Heart left ventricle (tissue), 13 donors: ENCODE measurements at regions not wholly inside any gene's neighbourhood (a gene's known extent, or its start where the extent isn't known, plus 50 kb on each side); places are given as distances from the start of the nearest gene placed in this dataset.

ENCODE experiments used
- POLR2A ChIP-seq, 2 donors: fragments of 450-650 bp; IDR thresholded peaks; one replicate each; pipeline ENCODE4 v1.6.1; 2017; ENCODE audit warnings: antibody characterized with exemption in 2 of 2, mild to moderate bottlenecking in 2 of 2, moderate library complexity in 2 of 2
- TF ChIP-seq, protein P1 (sequence below), 12 donors: fragments of 200-600 bp; sonication (generic) in 4 of 12; IDR thresholded peaks; one replicate each; pipeline versions ENCODE4 v1.5.0 to v1.8.0; 2018 to 2022; ENCODE audit warnings: antibody characterized with exemption in 12 of 12, mild to moderate bottlenecking in 5 of 12
- donor health status: ischemic (EF 13 %, LVEDD 7.1; RV severe dilation, severe dysfunction).
- donor health status: DM: no; HTN: yes; CAD: no.
- donor health status: DM: no; HTN: no; CAD: no.
- donor health status: ischemic (EF 25% LVEDD 6.9; RV normal size, moderate dysfunction).
- donor health status: ischemic (EF 25% LVEDD 5.7; RV mildly dilated, moderate dysfunction).
- donor health status: ischemic (EF 35%, LVEDD 5.7; RV mildly dilated, moderate dysfunction).
- donor health status: nonischemic (EF 11% LVEDD 7.7; RV severe dilation, severe dysfunction).
- donor health status: DM: yes; HTN: yes; CAD: no.
- donor health status: PGD.
- donor health status: ischemic (EF 29% LVEDD 5.4; RV normal size, mild dysfunction).
- donor health status: nonischemic (EF 23%, LVEDD 6.1; RV moderate dilation, normal function).

DNA sequence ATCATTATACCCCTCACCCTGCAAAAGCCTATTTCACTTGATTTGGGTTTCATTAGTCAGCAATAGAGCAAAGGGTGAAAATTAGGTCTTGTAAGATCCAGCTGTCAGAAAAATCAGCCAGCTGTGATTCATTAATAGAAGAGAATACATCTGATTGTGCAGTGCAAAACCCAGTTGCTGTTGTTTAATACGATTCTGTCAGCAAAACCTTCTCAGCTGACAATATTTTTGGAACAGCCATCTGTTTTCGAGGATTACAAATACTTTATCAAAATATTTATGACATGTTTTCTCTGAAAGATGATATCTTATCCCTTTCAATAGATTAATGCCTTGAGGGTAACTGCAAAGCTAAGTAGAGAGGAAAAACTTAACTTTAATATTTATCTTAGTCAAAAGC lies 1354.0 kb upstream of the RAG2 start:
- TF ChIP-seq, protein P1, sequence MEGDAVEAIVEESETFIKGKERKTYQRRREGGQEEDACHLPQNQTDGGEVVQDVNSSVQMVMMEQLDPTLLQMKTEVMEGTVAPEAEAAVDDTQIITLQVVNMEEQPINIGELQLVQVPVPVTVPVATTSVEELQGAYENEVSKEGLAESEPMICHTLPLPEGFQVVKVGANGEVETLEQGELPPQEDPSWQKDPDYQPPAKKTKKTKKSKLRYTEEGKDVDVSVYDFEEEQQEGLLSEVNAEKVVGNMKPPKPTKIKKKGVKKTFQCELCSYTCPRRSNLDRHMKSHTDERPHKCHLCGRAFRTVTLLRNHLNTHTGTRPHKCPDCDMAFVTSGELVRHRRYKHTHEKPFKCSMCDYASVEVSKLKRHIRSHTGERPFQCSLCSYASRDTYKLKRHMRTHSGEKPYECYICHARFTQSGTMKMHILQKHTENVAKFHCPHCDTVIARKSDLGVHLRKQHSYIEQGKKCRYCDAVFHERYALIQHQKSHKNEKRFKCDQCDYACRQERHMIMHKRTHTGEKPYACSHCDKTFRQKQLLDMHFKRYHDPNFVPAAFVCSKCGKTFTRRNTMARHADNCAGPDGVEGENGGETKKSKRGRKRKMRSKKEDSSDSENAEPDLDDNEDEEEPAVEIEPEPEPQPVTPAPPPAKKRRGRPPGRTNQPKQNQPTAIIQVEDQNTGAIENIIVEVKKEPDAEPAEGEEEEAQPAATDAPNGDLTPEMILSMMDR (IDR thresholded peaks at IDR 0.05), result no peak
- no peak for TF ChIP-seq POLR2A (IDR thresholded peaks at IDR 0.05)
